ENCODE measurements at regions not wholly inside any gene's neighbourhood (a gene's known extent, or its start where the extent isn't known, plus 50 kb on each side); places are given as distances from the start of the nearest gene placed in this dataset.

DNA sequence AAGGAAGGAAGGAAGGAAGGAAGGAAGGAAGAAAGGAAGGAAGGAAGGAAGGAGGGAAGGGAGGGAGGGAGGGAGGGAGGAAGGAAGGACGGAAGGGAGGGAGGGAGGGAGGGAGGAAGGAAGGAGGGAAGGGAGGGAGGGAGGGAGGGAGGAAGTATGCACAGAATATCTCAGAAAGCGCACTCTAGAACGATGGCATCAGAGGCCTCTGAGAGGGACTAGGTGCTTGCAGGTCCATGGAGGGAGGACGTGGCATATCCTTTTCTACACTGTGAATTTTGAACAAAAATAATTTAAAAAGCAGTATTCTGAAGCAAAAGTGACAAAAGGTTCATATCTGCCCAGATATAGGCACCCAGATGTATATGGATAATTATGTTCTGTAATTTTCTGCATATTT, 65.5 kb downstream of the SYF2 start:
- TF ChIP-seq, protein P1, sequence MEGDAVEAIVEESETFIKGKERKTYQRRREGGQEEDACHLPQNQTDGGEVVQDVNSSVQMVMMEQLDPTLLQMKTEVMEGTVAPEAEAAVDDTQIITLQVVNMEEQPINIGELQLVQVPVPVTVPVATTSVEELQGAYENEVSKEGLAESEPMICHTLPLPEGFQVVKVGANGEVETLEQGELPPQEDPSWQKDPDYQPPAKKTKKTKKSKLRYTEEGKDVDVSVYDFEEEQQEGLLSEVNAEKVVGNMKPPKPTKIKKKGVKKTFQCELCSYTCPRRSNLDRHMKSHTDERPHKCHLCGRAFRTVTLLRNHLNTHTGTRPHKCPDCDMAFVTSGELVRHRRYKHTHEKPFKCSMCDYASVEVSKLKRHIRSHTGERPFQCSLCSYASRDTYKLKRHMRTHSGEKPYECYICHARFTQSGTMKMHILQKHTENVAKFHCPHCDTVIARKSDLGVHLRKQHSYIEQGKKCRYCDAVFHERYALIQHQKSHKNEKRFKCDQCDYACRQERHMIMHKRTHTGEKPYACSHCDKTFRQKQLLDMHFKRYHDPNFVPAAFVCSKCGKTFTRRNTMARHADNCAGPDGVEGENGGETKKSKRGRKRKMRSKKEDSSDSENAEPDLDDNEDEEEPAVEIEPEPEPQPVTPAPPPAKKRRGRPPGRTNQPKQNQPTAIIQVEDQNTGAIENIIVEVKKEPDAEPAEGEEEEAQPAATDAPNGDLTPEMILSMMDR (IDR thresholded peaks at IDR 0.05) = no peak
- TF ChIP-seq POLR2A (IDR thresholded peaks at IDR 0.05) (no peak), POLR2AphosphoS5 (IDR thresholded peaks at IDR 0.05; ENCODE audit: insufficient read depth in 1 of 2, low read depth in 1 of 2) (no peak)
